Neural cell (in vitro differentiated cells): ENCODE measurements at regions not wholly inside any gene's neighbourhood (a gene's known extent, or its start where the extent isn't known, plus 50 kb on each side); places are given as distances from the start of the nearest gene placed in this dataset.

Source experiments
- EZH2 ChIP-seq: fragments of 200-600, 300-800 bp; shearing (Covaris generic), sonication (generic); IDR thresholded peaks from 2 replicates; pipeline ENCODE4 v1.6.1; 2014; ENCODE audit warnings: antibody characterized with exemption, low read length, borderline replicate concordance, mild to moderate bottlenecking; ENCODE audit not compliant: insufficient read depth, poor library complexity, severe bottlenecking
- MXI1 ChIP-seq: fragments of 450-650 bp; conservative IDR thresholded peaks from 2 replicates; pipeline ENCODE4 v1.6.1; 2014; ENCODE audit warnings: antibody characterized with exemption, mild to moderate bottlenecking; ENCODE audit not compliant: poor library complexity, severe bottlenecking
- POLR2AphosphoS5 ChIP-seq: IDR thresholded peaks from 2 replicates; pipeline ENCODE4 v1.6.1; 2012
- RAD21 ChIP-seq: fragments of 450-650 bp; conservative IDR thresholded peaks from 2 replicates; pipeline ENCODE4 v1.6.1; 2014; ENCODE audit warnings: antibody characterized with exemption, mild to moderate bottlenecking, moderate library complexity
- TAF1 ChIP-seq: IDR thresholded peaks from 2 replicates; pipeline ENCODE4 v1.6.1; 2012; ENCODE audit warnings: low read depth
- TF ChIP-seq, protein P1 (sequence below): fragments of 450-650 bp; IDR thresholded peaks from 2 replicates; pipeline ENCODE4 v1.5.1; 2014; ENCODE audit warnings: antibody characterized with exemption, mild to moderate bottlenecking, moderate library complexity; ENCODE audit not compliant: poor library complexity, severe bottlenecking
- TF ChIP-seq, protein P2 (sequence below): IDR thresholded peaks from 2 replicates; pipeline ENCODE4 v1.6.1; 2012; ENCODE audit warnings: borderline replicate concordance

DNA sequence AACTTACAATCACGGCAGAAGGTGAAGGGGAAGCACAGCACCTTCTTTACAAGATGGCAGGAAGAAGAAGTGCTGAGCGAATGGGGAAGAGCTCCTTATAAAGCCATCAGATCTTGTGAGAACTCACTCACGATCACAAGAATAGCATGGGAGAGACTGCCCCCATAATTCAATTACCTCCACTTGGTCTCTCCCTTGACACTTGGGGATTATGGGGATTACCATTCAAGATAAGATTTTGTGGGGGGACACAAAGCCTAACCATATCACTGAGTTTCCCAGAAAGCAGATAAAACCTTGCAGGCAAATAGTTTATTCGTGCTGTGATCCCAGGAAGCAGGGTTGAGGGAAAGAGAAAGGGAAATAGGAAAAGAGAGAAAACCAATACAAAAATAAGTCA lies 69.0 kb upstream of the GYPA start:
- TF ChIP-seq, protein P1, sequence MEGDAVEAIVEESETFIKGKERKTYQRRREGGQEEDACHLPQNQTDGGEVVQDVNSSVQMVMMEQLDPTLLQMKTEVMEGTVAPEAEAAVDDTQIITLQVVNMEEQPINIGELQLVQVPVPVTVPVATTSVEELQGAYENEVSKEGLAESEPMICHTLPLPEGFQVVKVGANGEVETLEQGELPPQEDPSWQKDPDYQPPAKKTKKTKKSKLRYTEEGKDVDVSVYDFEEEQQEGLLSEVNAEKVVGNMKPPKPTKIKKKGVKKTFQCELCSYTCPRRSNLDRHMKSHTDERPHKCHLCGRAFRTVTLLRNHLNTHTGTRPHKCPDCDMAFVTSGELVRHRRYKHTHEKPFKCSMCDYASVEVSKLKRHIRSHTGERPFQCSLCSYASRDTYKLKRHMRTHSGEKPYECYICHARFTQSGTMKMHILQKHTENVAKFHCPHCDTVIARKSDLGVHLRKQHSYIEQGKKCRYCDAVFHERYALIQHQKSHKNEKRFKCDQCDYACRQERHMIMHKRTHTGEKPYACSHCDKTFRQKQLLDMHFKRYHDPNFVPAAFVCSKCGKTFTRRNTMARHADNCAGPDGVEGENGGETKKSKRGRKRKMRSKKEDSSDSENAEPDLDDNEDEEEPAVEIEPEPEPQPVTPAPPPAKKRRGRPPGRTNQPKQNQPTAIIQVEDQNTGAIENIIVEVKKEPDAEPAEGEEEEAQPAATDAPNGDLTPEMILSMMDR, result no peak
- TF ChIP-seq EZH2 (no peak), POLR2AphosphoS5 (no peak), RAD21 (no peak), TAF1 (no peak), MXI1 (no peak)
- TF ChIP-seq, protein P2, sequence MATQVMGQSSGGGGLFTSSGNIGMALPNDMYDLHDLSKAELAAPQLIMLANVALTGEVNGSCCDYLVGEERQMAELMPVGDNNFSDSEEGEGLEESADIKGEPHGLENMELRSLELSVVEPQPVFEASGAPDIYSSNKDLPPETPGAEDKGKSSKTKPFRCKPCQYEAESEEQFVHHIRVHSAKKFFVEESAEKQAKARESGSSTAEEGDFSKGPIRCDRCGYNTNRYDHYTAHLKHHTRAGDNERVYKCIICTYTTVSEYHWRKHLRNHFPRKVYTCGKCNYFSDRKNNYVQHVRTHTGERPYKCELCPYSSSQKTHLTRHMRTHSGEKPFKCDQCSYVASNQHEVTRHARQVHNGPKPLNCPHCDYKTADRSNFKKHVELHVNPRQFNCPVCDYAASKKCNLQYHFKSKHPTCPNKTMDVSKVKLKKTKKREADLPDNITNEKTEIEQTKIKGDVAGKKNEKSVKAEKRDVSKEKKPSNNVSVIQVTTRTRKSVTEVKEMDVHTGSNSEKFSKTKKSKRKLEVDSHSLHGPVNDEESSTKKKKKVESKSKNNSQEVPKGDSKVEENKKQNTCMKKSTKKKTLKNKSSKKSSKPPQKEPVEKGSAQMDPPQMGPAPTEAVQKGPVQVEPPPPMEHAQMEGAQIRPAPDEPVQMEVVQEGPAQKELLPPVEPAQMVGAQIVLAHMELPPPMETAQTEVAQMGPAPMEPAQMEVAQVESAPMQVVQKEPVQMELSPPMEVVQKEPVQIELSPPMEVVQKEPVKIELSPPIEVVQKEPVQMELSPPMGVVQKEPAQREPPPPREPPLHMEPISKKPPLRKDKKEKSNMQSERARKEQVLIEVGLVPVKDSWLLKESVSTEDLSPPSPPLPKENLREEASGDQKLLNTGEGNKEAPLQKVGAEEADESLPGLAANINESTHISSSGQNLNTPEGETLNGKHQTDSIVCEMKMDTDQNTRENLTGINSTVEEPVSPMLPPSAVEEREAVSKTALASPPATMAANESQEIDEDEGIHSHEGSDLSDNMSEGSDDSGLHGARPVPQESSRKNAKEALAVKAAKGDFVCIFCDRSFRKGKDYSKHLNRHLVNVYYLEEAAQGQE, result no peak
